ENCODE measurements at regions not wholly inside any gene's neighbourhood (a gene's known extent, or its start where the extent isn't known, plus 50 kb on each side); places are given as distances from the start of the nearest gene placed in this dataset.
"Not testable (repeated sequence)": the region's sequence is repeated elsewhere in the genome, so short reads cannot be mapped to it uniquely, and the experiment has no call there.

GRCh38 chr9:2419347-2419746 lies 202.2 kb upstream of the VLDLR start:
- Mint-ChIP-seq H3K4me3 (no peak overlapping the region), H3K27me3 (peaks cover 18% of the 10 kb centered on the region), H3K27ac (no peak overlapping the region), H3K4me1 (no peaks in the 10 kb centered on the region), H3K36me3 (ENCODE audit: low read depth) (no peaks in the 10 kb centered on the region), H3K9me3 (no peaks in the 10 kb centered on the region)
- no peak for ATAC-seq (replicated peaks)

- H3K4me3 Mint-ChIP-seq = no peak overlapping the region
- no peaks in the 10 kb centered on the region for H3K36me3 Mint-ChIP-seq (ENCODE audit: low read depth)
- no peak overlapping the region for H3K27ac Mint-ChIP-seq
- H3K4me1 Mint-ChIP-seq = no peaks in the 10 kb centered on the region
- H3K27me3 Mint-ChIP-seq = peaks cover 15% of the 10 kb centered on the region
- ATAC-seq (replicated peaks) = no peak
- H3K9me3 Mint-ChIP-seq = no peaks in the 10 kb centered on the region
Measured at GRCh38 chr9:2420543-2420942, 201.0 kb upstream of the VLDLR start.

- Mint-ChIP-seq H3K27ac (no peak overlapping the region), H3K36me3 (ENCODE audit: low read depth) (no peaks in the 10 kb centered on the region), H3K27me3 (peaks cover 12% of the 10 kb centered on the region), H3K9me3 (no peaks in the 10 kb centered on the region), H3K4me1 (no peaks in the 10 kb centered on the region), H3K4me3 (no peak overlapping the region)
- ATAC-seq (replicated peaks) = no peak
Measured at GRCh38 chr9:2424619-2425033, 197.0 kb upstream of the VLDLR start.

- no peaks in the 10 kb centered on the region for H3K4me1 Mint-ChIP-seq
- no peak for ATAC-seq (replicated peaks)
- no peak overlapping the region for H3K27ac Mint-ChIP-seq
- no peak overlapping the region for H3K4me3 Mint-ChIP-seq
- no peaks in the 10 kb centered on the region for H3K36me3 Mint-ChIP-seq (ENCODE audit: low read depth)
- H3K9me3 Mint-ChIP-seq = no peaks in the 10 kb centered on the region
- H3K27me3 Mint-ChIP-seq = peaks cover 16% of the 10 kb centered on the region
Measured at GRCh38 chr9:2425676-2426075, 195.9 kb upstream of the VLDLR start.

- no peaks in the 10 kb centered on the region for H3K36me3 Mint-ChIP-seq (ENCODE audit: low read depth)
- H3K4me3 Mint-ChIP-seq = no peak overlapping the region
- no peaks in the 10 kb centered on the region for H3K9me3 Mint-ChIP-seq
- H3K27ac Mint-ChIP-seq = no peak overlapping the region
- peaks cover 12% of the 10 kb centered on the region for H3K27me3 Mint-ChIP-seq
- ATAC-seq (replicated peaks) = no peak
- no peaks in the 10 kb centered on the region for H3K4me1 Mint-ChIP-seq
Measured at GRCh38 chr9:2427120-2427891, 194.3 kb upstream of the VLDLR start.

- no peak for ATAC-seq (replicated peaks)
- Mint-ChIP-seq H3K4me1 (no peaks in the 10 kb centered on the region), H3K36me3 (ENCODE audit: low read depth) (no peaks in the 10 kb centered on the region), H3K27ac (no peak overlapping the region), H3K4me3 (no peak overlapping the region), H3K9me3 (peaks cover 22% of the 10 kb centered on the region), H3K27me3 (peaks cover 43% of the 10 kb centered on the region)
Measured at GRCh38 chr9:2439957-2440356, 181.6 kb upstream of the VLDLR start.

- H3K27ac Mint-ChIP-seq, H3K4me1 Mint-ChIP-seq: not testable (repeated sequence)
Measured at GRCh38 chr9:2443933-2444332, 177.7 kb upstream of the VLDLR start.

GRCh38 chr9:2448193-2448738 lies 173.3 kb upstream of the VLDLR start:
- no peaks in the 10 kb centered on the region for H3K36me3 Mint-ChIP-seq (ENCODE audit: low read depth)
- H3K4me1 Mint-ChIP-seq = no peaks in the 10 kb centered on the region
- no peak for ATAC-seq (replicated peaks)
- no peak overlapping the region for H3K4me3 Mint-ChIP-seq
- H3K27me3 Mint-ChIP-seq = peaks cover 15% of the 10 kb centered on the region
- peaks cover 4% of the 10 kb centered on the region for H3K9me3 Mint-ChIP-seq
- H3K27ac Mint-ChIP-seq = no peak overlapping the region

More at GRCh38 chr9:2443933-2444332, 177.7 kb upstream of the VLDLR start:
- peaks cover 22% of the 10 kb centered on the region for H3K9me3 Mint-ChIP-seq
- peaks cover 23% of the 10 kb centered on the region for H3K27me3 Mint-ChIP-seq
- H3K36me3 Mint-ChIP-seq (ENCODE audit: low read depth); ATAC-seq (replicated peaks); H3K4me3 Mint-ChIP-seq: not testable (repeated sequence)

- Mint-ChIP-seq H3K27ac (no peak overlapping the region), H3K4me3 (no peak overlapping the region), H3K9me3 (no peaks in the 10 kb centered on the region), H3K4me1 (no peaks in the 10 kb centered on the region), H3K27me3 (peaks cover 5% of the 10 kb centered on the region), H3K36me3 (ENCODE audit: low read depth) (no peaks in the 10 kb centered on the region)
- ATAC-seq (replicated peaks) = no peak
Measured at GRCh38 chr9:2453106-2453505, 168.5 kb upstream of the VLDLR start.

- Mint-ChIP-seq H3K4me3 (no peak overlapping the region), H3K9me3 (no peaks in the 10 kb centered on the region), H3K4me1 (no peaks in the 10 kb centered on the region), H3K27me3 (peaks cover 5% of the 10 kb centered on the region), H3K36me3 (ENCODE audit: low read depth) (no peaks in the 10 kb centered on the region), H3K27ac (no peak overlapping the region)
- ATAC-seq (replicated peaks) = no peak
Measured at GRCh38 chr9:2453701-2454100, 167.9 kb upstream of the VLDLR start.

GRCh38 chr9:2459756-2460155 lies 161.8 kb upstream of the VLDLR start:
- no peaks in the 10 kb centered on the region for H3K9me3 Mint-ChIP-seq
- no peaks in the 10 kb centered on the region for H3K4me1 Mint-ChIP-seq
- H3K4me3 Mint-ChIP-seq = no peak overlapping the region
- ATAC-seq (replicated peaks) = no peak
- no peaks in the 10 kb centered on the region for H3K36me3 Mint-ChIP-seq (ENCODE audit: low read depth)
- peaks cover 13% of the 10 kb centered on the region for H3K27me3 Mint-ChIP-seq
- no peak overlapping the region for H3K27ac Mint-ChIP-seq

GRCh38 chr9:2461892-2462291 lies 159.7 kb upstream of the VLDLR start:
- Mint-ChIP-seq H3K36me3 (ENCODE audit: low read depth) (no peaks in the 10 kb centered on the region), H3K9me3 (no peaks in the 10 kb centered on the region), H3K27ac (no peak overlapping the region), H3K4me3 (no peak overlapping the region), H3K27me3 (peaks cover 15% of the 10 kb centered on the region), H3K4me1 (no peaks in the 10 kb centered on the region)
- no peak for ATAC-seq (replicated peaks)

- Mint-ChIP-seq H3K4me3 (no peak overlapping the region), H3K36me3 (ENCODE audit: low read depth) (no peaks in the 10 kb centered on the region), H3K4me1 (no peaks in the 10 kb centered on the region), H3K27me3 (peaks cover 26% of the 10 kb centered on the region), H3K27ac (no peak overlapping the region), H3K9me3 (no peaks in the 10 kb centered on the region)
- ATAC-seq (replicated peaks) = no peak
Measured at GRCh38 chr9:2464624-2465023, 157.0 kb upstream of the VLDLR start.

GRCh38 chr9:2465516-2465915 lies 156.1 kb upstream of the VLDLR start:
- Mint-ChIP-seq H3K4me3 (no peak overlapping the region), H3K27ac (no peak overlapping the region), H3K36me3 (ENCODE audit: low read depth) (no peaks in the 10 kb centered on the region), H3K4me1 (no peaks in the 10 kb centered on the region), H3K9me3 (no peaks in the 10 kb centered on the region), H3K27me3 (peaks cover 26% of the 10 kb centered on the region)
- ATAC-seq (replicated peaks) = no peak

- Mint-ChIP-seq H3K36me3 (ENCODE audit: low read depth) (no peaks in the 10 kb centered on the region), H3K27ac (no peak overlapping the region), H3K9me3 (no peaks in the 10 kb centered on the region), H3K4me1 (no peaks in the 10 kb centered on the region), H3K27me3 (peaks cover 26% of the 10 kb centered on the region), H3K4me3 (no peak overlapping the region)
- peak; percentile 97 for ATAC-seq (replicated peaks)
Measured at GRCh38 chr9:2465921-2466460, 155.6 kb upstream of the VLDLR start.

All from activated T-helper 17 cell treated with anti-CD3 and anti-CD28 coated beads, Interleukin-2, amount 50 U/mL, for 72 hours (primary cell).